Loucy (cell line): ENCODE measurements at regions not wholly inside any gene's neighbourhood (a gene's known extent, or its start where the extent isn't known, plus 50 kb on each side); places are given as distances from the start of the nearest gene placed in this dataset.

Experiments
- H2AFZ ChIP-seq: fragments of 200-600 bp; sonication (generic); 2 replicates; pipeline ENCODE4 v1.6.0; 2016; ENCODE audit warnings: antibody characterized with exemption, mild to moderate bottlenecking, low read length, moderate library complexity
- H3F3A ChIP-seq: fragments of 200-600 bp; 2 replicates; pipeline ENCODE4 v1.6.0; 2016; ENCODE audit warnings: antibody characterized with exemption, low read depth, mild to moderate bottlenecking
- H3K27me3 ChIP-seq: fragments of 200-600 bp; sonication (generic); 2 replicates; pipeline ENCODE4 v1.6.1; 2014; ENCODE audit warnings: low read length, mild to moderate bottlenecking; ENCODE audit not compliant: insufficient read depth, poor library complexity, severe bottlenecking
- H3K36me3 ChIP-seq: fragments of 200-600 bp; sonication (generic); 2 replicates; pipeline ENCODE4 v1.6.1; 2016; ENCODE audit warnings: low read length; ENCODE audit not compliant: insufficient read depth
- H3K4me1 ChIP-seq: fragments of 200-600 bp; sonication (generic); 2 replicates; pipeline ENCODE4 v1.5.1; 2014; ENCODE audit warnings: low read length, mild to moderate bottlenecking; ENCODE audit not compliant: insufficient read depth, poor library complexity, severe bottlenecking
- H3K4me2 ChIP-seq: fragments of 200-600 bp; sonication (generic); 2 replicates; pipeline ENCODE4 v1.6.0; 2014; ENCODE audit warnings: antibody characterized with exemption, low read length, low read depth, mild to moderate bottlenecking; ENCODE audit not compliant: poor library complexity, severe bottlenecking
- H3K4me3 ChIP-seq: fragments of 200-600 bp; sonication (generic); 2 replicates; pipeline ENCODE4 v1.5.1; 2014; ENCODE audit warnings: low read length, mild to moderate bottlenecking, mixed read lengths; ENCODE audit not compliant: poor library complexity, severe bottlenecking
- H3K79me2 ChIP-seq: fragments of 200-600 bp; sonication (generic); 2 replicates; pipeline ENCODE4 v1.6.1; 2014; ENCODE audit warnings: low read length; ENCODE audit not compliant: insufficient read depth
- H3K9ac ChIP-seq: fragments of 200-600 bp; sonication (generic); 2 replicates; pipeline ENCODE4 v1.6.0; 2014; ENCODE audit warnings: mild to moderate bottlenecking, low read depth, low read length, moderate library complexity; ENCODE audit not compliant: poor library complexity, severe bottlenecking
- H3K9me2 ChIP-seq: fragments of 200-600 bp; sonication (generic); replicated peaks from 2 replicates; pipeline ENCODE4 v1.6.1; 2016; ENCODE audit warnings: low read depth, low read length, mixed read lengths
- H3K9me3 ChIP-seq: fragments of 200-600 bp; sonication (generic); 2 replicates; pipeline ENCODE4 v1.6.1; 2014; ENCODE audit warnings: mild to moderate bottlenecking, antibody characterized with exemption, low read length, low read depth; ENCODE audit not compliant: insufficient read depth
- H4K20me1 ChIP-seq: fragments of 200-600 bp; sonication (generic); 2 replicates; pipeline ENCODE4 v1.6.0; 2014; ENCODE audit warnings: antibody characterized with exemption, low read length, mild to moderate bottlenecking; ENCODE audit not compliant: insufficient read depth, poor library complexity, severe bottlenecking
- CTCF ChIP-seq: fragments of 200-600 bp; sonication (generic); conservative IDR thresholded peaks from 2 replicates; pipeline ENCODE4 v1.5.1; 2014; ENCODE audit warnings: mild to moderate bottlenecking, antibody characterized with exemption, low read length
- EZH2phosphoT487 ChIP-seq: fragments of 200-600 bp; IDR thresholded peaks from 2 replicates; pipeline ENCODE4 v1.6.1; 2018; ENCODE audit warnings: antibody characterized with exemption, mild to moderate bottlenecking, moderate library complexity, borderline replicate concordance

GRCh38 chr14:34075042-34075744 is 124.3 kb upstream of the EGLN3 start:
- H3K9me3 ChIP-seq = no peaks in the 10 kb centered on the region
- H3K4me1 ChIP-seq = no peaks in the 10 kb centered on the region
- H3K4me2 ChIP-seq = no peak overlapping the region
- H3K27me3 ChIP-seq = no peaks in the 10 kb centered on the region
- TF ChIP-seq EZH2phosphoT487 (no peak), CTCF (no peak)
- no peak overlapping the region for H3K9ac ChIP-seq
- no peaks in the 10 kb centered on the region for H4K20me1 ChIP-seq
- no peaks in the 10 kb centered on the region for H3K9me2 ChIP-seq
- no peak overlapping the region for H3K4me3 ChIP-seq
- no peaks in the 10 kb centered on the region for H3K79me2 ChIP-seq
- H3K36me3 ChIP-seq = no peaks in the 10 kb centered on the region
- no peak overlapping the region for H2AFZ ChIP-seq
- H3F3A ChIP-seq = no peaks in the 10 kb centered on the region

GRCh38 chr14:34072921-34073320 is 122.0 kb upstream of the EGLN3 start:
- H3K27me3 ChIP-seq = no peaks in the 10 kb centered on the region
- H3K36me3 ChIP-seq = no peaks in the 10 kb centered on the region
- no peak overlapping the region for H3K9ac ChIP-seq
- no peaks in the 10 kb centered on the region for H3K9me3 ChIP-seq
- TF ChIP-seq EZH2phosphoT487 = no peak
- TF ChIP-seq CTCF = no peak
- H3K4me2 ChIP-seq = no peak overlapping the region
- no peaks in the 10 kb centered on the region for H3F3A ChIP-seq
- no peak overlapping the region for H3K4me3 ChIP-seq
- H3K79me2 ChIP-seq = no peaks in the 10 kb centered on the region
- no peaks in the 10 kb centered on the region for H4K20me1 ChIP-seq
- H3K9me2 ChIP-seq = no peaks in the 10 kb centered on the region
- no peaks in the 10 kb centered on the region for H3K4me1 ChIP-seq
- no peak overlapping the region for H2AFZ ChIP-seq

GRCh38 chr14:34072401-34072800 is 121.5 kb upstream of the EGLN3 start:
- no peaks in the 10 kb centered on the region for H3K9me3 ChIP-seq
- no peaks in the 10 kb centered on the region for H3K9me2 ChIP-seq
- no peaks in the 10 kb centered on the region for H3K27me3 ChIP-seq
- H3K36me3 ChIP-seq = no peaks in the 10 kb centered on the region
- no peak overlapping the region for H3K4me2 ChIP-seq
- no peaks in the 10 kb centered on the region for H4K20me1 ChIP-seq
- no peak overlapping the region for H2AFZ ChIP-seq
- H3K4me1 ChIP-seq = no peaks in the 10 kb centered on the region
- TF ChIP-seq EZH2phosphoT487 = no peak
- no peak for TF ChIP-seq CTCF
- H3K9ac ChIP-seq = no peak overlapping the region
- no peaks in the 10 kb centered on the region for H3F3A ChIP-seq
- H3K4me3 ChIP-seq = no peak overlapping the region
- H3K79me2 ChIP-seq = no peaks in the 10 kb centered on the region
